MG63 (cell line): ENCODE measurements at regions not wholly inside any gene's neighbourhood (a gene's known extent, or its start where the extent isn't known, plus 50 kb on each side); places are given as distances from the start of the nearest gene placed in this dataset.
A peak's percentile ranks its signal among the peaks of the same experiment; 100 is the strongest.

Source experiments
- DNase-seq: peaks from one replicate; pipeline ENCODE4 v3.0.0-alpha.2; 2020
- H3K27me3 ChIP-seq: fragments of 250-450 bp; sonication (Bioruptor Pico); 2 replicates; pipeline ENCODE4 v1.5.1; 2020; ENCODE audit warnings: mild to moderate bottlenecking, moderate library complexity
- H3K36me3 ChIP-seq: fragments of 250-450 bp; sonication (Bioruptor Pico); 2 replicates; pipeline ENCODE4 v1.5.1; 2020; ENCODE audit warnings: mild to moderate bottlenecking, moderate library complexity
- H3K4me3 ChIP-seq: fragments of 250-450 bp; sonication (Bioruptor Pico); 2 replicates; pipeline ENCODE4 v1.5.1; 2020; ENCODE audit warnings: mild to moderate bottlenecking, moderate library complexity
- H3K9me3 ChIP-seq: fragments of 250-450 bp; sonication (Bioruptor Pico); 2 replicates; pipeline ENCODE4 v1.5.1; 2020; ENCODE audit warnings: mild to moderate bottlenecking, moderate library complexity

DNA sequence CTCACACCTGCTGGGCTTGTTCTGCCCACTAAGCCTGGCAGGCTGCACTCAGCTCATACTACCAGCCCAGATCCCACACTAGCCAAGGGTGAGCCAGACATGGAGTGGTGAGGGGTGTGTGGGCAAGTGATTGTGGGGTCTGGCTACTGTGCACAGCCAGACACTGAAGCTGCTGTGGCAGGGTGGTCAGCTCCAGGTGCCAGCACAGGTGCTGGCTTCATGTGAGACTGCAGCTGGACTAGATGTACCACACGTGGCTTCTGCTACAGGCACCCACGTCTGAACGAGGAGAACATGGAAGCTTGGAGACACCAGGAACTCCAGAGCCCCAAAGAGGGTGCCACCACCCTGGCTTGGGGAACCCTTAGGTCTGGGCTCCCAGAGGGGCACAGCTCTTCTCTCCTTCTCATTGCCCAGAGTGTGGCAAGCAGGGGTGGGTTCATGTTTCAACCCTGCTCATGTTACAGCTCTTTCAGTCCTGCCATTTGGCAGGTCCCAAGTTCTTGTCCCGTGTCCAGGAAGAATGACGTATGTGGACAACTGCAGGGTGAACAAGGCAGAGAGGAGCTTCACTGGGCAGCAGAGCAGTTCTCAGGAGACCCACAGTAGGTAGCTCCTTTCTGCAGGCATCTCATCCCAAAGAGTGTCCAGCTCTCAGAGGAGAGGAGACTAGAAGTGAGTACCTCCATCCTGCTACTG lies 1624.2 kb upstream of the TMEFF2 start:
- DNase-seq = no peak
- H3K36me3 ChIP-seq = no peaks in the 10 kb centered on the region
- H3K9me3 ChIP-seq = peaks cover 6% of the 10 kb centered on the region
- H3K4me3 ChIP-seq = no peak overlapping the region
- no peaks in the 10 kb centered on the region for H3K27me3 ChIP-seq

DNA sequence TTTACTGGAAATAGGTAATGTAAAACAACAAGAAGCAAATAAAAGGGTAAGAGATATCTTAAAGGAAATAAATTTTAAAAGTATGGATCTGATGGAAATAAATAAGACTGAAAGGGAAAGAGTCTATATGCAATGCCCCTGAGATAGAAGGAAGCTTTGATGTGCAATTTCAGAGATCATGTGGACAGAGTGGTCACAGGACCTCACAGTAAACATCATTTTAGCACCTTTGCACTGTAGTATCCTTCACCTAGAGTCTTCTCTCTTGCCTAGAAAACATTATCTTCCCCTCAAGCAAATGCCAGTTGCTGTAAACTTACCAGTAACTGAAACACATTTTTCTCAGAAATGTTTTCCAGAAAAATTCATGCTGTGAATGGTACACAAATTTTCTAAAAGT lies 1621.3 kb upstream of the TMEFF2 start:
- Histone ChIP-seq H3K9me3 (no peaks in the 10 kb centered on the region), H3K4me3 (no peak overlapping the region), H3K36me3 (no peaks in the 10 kb centered on the region), H3K27me3 (no peaks in the 10 kb centered on the region)
- DNase-seq = no peak

DNA sequence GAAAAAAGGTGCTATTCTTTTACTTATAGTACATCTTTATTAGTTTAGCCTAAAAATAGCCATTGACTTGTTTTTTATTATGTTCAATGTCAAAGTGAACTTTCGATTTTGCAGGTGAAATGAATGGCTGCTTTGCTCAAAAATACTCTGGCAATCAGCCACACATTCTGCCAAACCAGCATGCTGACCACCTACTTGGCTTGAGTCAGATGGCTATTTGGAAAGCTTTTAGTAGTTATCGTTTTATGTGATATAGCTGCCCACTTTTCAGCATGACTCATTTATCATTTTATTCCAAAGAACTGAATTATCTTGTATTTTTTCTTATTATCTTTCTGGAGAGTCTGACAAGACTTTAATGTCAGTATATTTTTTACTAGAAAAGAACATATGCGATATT lies 1615.8 kb upstream of the TMEFF2 start:
- Histone ChIP-seq H3K36me3 (no peaks in the 10 kb centered on the region), H3K9me3 (no peaks in the 10 kb centered on the region), H3K27me3 (no peaks in the 10 kb centered on the region), H3K4me3 (no peak overlapping the region)
- DNase-seq = peak; percentile 6

DNA sequence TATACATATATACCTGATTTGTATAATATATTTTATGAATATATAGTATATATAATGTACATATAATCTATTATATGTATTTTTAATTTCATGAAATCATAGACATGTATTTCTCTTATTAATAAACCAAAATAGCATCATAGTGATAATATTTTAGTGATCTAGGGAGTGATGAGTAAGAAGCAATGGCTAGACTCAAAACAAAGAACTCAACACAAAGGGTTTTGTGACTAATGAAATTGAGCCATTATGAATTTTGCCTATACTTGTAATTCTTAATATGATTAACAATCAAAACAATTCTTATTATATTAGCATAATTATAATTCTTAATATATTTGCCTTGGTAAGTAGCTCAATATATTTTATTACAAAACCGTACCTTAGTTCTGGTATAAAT lies 1614.1 kb upstream of the TMEFF2 start:
- Histone ChIP-seq H3K36me3 (no peaks in the 10 kb centered on the region), H3K27me3 (no peaks in the 10 kb centered on the region), H3K9me3 (no peaks in the 10 kb centered on the region), H3K4me3 (no peak overlapping the region)
- no peak for DNase-seq

DNA sequence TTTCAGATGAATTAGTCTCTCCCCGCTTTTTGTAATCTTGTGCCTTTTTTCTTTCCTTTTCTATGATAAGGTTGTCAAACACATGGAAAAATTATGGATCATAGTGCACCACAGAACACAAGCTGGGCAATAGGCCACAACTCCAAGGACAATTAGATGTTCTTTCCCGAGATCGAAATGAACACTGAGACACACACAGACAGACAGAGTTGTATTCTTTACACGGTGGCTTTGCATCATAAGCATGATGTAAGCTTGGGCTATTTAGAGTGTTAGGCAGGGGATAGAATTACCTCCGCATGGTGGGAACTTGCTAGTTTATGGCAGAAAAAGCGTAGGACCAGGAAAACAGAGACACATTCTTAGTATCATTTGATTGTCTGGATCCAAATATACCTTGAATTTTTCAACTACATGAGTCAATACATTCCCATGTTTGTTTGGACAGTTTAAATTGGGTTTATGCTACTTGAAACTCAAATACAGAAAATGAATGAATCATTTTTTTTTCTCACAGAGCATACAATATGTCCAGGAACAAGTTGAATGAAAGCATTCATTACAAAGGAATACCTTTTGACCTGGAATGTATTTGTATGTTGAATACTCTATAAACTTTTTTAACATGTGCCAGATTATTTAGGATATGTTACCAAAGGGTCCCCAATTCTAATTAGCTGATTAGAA lies 1611.5 kb upstream of the TMEFF2 start:
- DNase-seq = no peak
- Histone ChIP-seq H3K9me3 (no peaks in the 10 kb centered on the region), H3K4me3 (no peak overlapping the region), H3K27me3 (no peaks in the 10 kb centered on the region), H3K36me3 (no peaks in the 10 kb centered on the region)

DNA sequence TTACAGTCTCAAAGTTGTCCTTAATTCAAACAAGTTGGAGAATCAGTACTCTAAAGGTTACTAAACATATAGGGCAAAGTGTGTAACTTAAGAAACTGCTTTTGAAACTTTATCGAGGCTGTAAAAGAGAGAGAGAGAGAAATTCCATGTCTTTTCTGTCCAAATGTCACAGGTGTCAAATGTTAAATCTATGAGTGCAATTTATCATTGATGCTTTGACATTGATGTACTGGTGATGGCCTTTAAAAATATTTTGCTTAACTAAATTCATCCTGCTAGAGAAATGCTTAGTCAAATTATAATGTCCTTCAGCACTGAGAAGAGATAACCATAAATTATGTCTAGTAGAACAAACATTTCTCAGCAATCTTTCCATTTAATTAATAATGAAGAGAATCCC lies 1602.1 kb upstream of the TMEFF2 start:
- no peak overlapping the region for H3K4me3 ChIP-seq
- 0 out of 2 replicates have a peak, but pooled peaks cover 1% of the 10 kb centered on the region for H3K9me3 ChIP-seq
- no peaks in the 10 kb centered on the region for H3K36me3 ChIP-seq
- no peaks in the 10 kb centered on the region for H3K27me3 ChIP-seq
- DNase-seq = no peak

DNA sequence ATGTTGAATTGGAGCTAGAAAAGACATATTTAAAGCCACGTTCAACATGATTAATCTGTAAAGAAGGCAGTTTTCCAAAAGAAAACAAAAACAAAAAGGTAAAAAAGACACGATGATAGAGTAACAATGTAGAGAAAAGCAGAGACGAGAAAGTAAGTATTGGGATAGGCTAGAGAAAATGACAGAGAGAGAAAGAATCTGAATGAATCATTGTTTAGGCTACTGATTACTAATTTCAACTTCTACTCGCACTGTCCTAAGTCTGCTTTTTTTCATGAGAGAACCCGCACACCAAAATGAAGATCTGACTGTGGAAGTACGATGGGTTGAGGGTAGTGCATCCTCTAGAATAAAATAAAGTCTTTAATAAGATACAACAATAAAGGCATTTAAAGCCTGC lies 1599.2 kb upstream of the TMEFF2 start:
- no peak for DNase-seq
- no peaks in the 10 kb centered on the region for H3K27me3 ChIP-seq
- H3K4me3 ChIP-seq = no peak overlapping the region
- H3K36me3 ChIP-seq = no peaks in the 10 kb centered on the region
- 0 out of 2 replicates have a peak, but pooled peaks cover 1% of the 10 kb centered on the region for H3K9me3 ChIP-seq

DNA sequence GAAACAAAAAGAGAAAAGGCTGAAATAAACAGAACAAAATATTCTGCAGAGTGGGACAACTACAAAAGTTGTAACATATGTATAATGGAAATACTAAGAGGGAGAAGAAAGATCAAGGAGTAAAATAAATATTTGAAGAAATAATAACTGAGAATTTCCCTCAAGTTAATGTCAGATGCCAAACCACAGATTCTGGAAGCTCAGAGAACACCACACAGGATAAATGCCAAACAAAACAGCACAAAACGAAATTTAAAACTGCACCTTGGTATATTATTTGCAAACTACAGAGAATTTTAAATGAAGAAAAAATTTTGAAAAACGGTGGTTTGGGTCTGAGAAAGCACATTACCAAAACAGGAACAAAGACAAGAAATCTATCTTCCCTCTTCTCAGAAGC lies 1588.9 kb upstream of the TMEFF2 start:
- no peak for DNase-seq
- no peaks in the 10 kb centered on the region for H3K9me3 ChIP-seq
- H3K4me3 ChIP-seq = no peak overlapping the region
- no peaks in the 10 kb centered on the region for H3K36me3 ChIP-seq
- H3K27me3 ChIP-seq = no peaks in the 10 kb centered on the region

DNA sequence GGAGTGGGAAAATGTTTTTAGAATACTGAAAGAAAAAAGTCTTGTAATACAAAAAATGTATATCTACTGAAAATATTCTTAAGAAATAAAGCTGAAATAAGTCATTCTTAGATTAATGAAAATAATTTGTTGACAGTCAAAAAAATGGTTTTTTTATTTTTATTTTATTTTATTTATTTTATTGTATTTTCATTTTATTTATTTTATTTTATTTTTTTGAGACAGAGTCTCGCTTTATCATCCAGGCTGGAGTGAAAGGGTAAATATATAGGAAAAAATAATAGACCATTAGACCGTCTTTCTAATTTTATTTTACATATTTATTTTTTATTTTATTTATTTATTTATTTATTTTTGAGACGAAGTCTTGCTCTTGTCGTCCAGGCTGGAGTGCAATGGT lies 1583.6 kb upstream of the TMEFF2 start:
- no peaks in the 10 kb centered on the region for H3K36me3 ChIP-seq
- no peaks in the 10 kb centered on the region for H3K9me3 ChIP-seq
- H3K4me3 ChIP-seq = no peak overlapping the region
- no peaks in the 10 kb centered on the region for H3K27me3 ChIP-seq
- DNase-seq = no peak

DNA sequence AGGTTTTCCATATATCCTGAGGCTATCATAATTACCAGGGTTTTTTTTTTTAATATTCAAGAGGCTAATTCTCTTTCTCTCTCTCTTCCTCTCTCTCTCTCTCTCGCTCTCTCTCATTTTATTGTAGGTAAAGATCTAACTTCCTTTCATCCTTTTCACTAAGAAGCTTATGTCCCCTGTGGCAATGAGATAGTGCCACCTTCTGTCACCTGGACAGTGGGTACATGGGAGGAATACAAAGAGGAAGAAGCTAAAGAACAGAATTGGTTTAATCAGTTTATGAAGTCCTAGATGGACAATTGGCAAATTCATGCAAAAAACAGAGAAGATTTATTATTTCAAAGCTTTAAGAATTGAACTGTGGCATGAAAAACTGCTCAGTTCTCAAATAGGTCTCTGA lies 1582.3 kb upstream of the TMEFF2 start:
- no peaks in the 10 kb centered on the region for H3K27me3 ChIP-seq
- H3K4me3 ChIP-seq = no peak overlapping the region
- H3K36me3 ChIP-seq = no peaks in the 10 kb centered on the region
- DNase-seq = no peak
- H3K9me3 ChIP-seq = no peaks in the 10 kb centered on the region

DNA sequence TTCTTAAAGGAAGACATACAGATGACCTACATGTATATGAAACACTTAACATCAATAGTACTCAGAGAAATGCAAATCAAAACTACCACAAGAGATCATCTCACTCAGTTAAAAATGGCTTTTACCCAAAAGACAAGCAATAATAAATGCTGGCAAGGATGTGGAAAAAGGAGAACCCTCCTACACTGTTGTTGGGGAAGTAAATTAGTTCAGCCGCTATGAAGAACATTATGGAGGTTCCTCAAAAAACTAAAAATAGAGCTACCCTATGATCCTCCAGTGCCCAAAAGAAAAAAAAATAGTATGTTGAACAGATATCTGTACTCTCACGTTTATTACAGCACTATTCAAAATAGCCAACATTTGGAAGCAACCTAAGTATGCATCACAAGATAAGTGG lies 1579.4 kb upstream of the TMEFF2 start:
- Histone ChIP-seq H3K36me3 (no peaks in the 10 kb centered on the region), H3K4me3 (no peak overlapping the region), H3K9me3 (no peaks in the 10 kb centered on the region), H3K27me3 (no peaks in the 10 kb centered on the region)
- DNase-seq = no peak

DNA sequence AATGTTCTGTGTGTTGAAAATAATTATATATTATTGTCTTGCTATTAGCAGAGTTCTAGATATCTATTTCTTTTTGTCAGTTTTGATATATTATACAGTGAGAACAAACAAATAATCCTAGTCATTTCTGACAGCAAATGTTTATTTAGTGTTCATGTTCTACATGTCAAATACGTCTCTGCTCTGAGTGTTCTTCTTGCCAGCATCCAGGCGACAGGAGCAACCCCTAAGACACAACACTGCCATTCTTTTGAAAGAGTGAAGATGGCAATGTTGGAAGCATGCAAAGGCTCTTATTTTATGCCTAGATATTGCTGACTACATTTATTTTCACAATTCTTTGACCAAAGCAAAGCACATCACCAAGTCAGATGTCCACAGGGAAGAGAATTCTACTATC lies 1556.6 kb upstream of the TMEFF2 start:
- Histone ChIP-seq H3K9me3 (no peaks in the 10 kb centered on the region), H3K36me3 (no peaks in the 10 kb centered on the region), H3K4me3 (no peak overlapping the region), H3K27me3 (no peaks in the 10 kb centered on the region)
- DNase-seq = no peak

DNA sequence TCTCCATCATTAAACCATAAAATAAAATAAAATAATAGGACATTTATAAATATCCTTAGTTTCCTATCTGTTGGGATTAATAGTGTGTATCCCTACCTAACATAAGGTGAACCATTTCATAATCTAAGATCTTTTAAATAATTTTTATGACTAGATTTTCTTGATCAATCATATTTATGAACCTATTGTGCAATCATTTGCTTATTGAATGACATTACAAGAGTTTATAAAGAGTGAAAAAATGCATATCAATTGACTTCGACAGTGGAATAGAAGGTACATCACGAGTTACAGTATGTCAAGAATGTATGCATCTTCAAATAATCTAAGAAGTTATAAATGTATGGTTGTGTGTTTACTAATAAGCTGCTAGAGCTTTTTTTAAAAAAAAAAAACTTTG lies 1554.8 kb upstream of the TMEFF2 start:
- Histone ChIP-seq H3K4me3 (no peak overlapping the region), H3K27me3 (no peaks in the 10 kb centered on the region), H3K9me3 (no peaks in the 10 kb centered on the region), H3K36me3 (no peaks in the 10 kb centered on the region)
- DNase-seq = no peak

DNA sequence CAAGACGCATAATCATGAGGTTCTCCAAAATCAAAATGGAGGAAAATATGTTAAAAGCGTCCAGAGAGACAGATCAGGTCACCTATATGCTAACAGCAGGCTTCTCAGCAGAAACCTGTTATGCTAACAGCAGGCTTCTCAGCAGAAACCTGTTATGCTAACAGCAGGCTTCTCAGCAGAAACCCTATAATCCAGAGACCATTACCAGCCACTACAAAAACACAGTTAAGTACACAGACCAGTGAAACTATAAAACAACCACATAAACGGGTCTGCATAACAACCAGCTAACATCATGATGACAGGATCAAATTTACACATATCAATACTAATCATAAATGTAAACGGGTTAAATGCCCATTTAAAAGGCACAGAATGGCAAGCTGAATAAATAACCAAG lies 1548.4 kb upstream of the TMEFF2 start:
- H3K4me3 ChIP-seq = no peak overlapping the region
- H3K27me3 ChIP-seq = no peaks in the 10 kb centered on the region
- H3K36me3 ChIP-seq = no peaks in the 10 kb centered on the region
- peaks cover 4% of the 10 kb centered on the region; the same call in 1 of the 2 replicates for H3K9me3 ChIP-seq
- DNase-seq = no peak

DNA sequence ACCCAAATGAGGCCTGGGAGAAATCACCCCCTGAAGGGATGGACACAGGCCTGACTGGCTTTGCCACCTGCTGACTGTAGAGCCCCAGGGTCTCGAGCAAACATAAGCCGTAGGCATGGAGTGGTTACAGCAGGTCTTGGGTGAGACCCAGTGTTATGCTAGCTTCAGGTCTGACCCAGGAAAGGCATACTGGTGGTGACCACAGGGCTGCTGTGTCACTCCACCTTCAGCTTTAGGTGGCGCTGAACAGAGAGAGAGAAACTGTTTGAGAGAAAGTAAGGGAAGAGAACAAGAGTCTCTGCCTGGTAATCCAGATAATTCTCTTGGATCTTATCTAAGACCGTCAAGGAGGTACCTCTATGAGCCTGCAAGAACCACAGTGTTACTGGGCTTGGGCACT lies 1544.2 kb upstream of the TMEFF2 start:
- Histone ChIP-seq H3K9me3 (peaks cover 4% of the 10 kb centered on the region; the same call in 1 of the 2 replicates), H3K4me3 (no peak overlapping the region), H3K36me3 (no peaks in the 10 kb centered on the region), H3K27me3 (no peaks in the 10 kb centered on the region)
- no peak for DNase-seq

DNA sequence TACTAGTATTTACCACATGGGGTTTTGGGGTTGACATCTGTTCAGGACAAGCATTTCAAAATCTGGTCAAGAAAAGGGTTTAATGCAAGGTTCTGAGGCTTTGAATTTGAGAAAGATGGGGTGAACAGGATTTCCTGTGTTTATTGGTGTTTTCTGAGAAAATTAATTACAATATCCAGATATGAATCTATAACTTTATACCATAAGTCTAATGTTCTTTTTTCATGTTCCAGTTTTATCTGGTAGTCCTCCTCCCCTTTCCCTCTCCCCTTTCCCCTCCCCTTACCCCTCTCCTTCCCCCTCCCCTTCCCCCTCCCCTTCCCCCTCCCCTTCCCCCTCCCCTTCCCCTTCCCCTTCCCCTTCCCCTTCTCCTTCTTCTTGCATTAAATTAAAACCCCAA lies 1518.2 kb upstream of the TMEFF2 start:
- H3K36me3 ChIP-seq = no peaks in the 10 kb centered on the region
- no peaks in the 10 kb centered on the region; the same call in 1 of the 2 replicates for H3K9me3 ChIP-seq
- no peak for DNase-seq
- H3K4me3 ChIP-seq = no peak overlapping the region
- no peaks in the 10 kb centered on the region for H3K27me3 ChIP-seq

DNA sequence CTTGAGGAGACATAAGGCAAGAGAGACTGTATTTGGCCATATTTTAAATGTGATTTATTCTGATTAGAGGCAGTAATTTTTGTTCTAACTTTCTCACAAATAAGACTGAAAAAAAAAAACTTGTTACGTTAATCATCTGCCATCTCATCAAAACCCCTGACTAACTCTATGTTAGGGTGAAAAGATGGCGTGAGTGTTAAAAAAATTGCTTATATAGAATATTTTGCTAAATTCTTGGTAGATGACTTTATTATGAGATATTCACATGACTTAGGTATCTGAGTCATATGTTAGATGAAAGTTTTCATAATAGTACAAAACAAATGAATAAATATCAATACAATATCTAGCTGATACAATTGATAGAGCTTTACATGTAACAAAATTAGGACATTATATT lies 1508.7 kb upstream of the TMEFF2 start:
- H3K36me3 ChIP-seq = no peaks in the 10 kb centered on the region
- no peaks in the 10 kb centered on the region; the same call in 1 of the 2 replicates for H3K9me3 ChIP-seq
- DNase-seq = no peak
- H3K4me3 ChIP-seq = no peak overlapping the region
- no peaks in the 10 kb centered on the region for H3K27me3 ChIP-seq

DNA sequence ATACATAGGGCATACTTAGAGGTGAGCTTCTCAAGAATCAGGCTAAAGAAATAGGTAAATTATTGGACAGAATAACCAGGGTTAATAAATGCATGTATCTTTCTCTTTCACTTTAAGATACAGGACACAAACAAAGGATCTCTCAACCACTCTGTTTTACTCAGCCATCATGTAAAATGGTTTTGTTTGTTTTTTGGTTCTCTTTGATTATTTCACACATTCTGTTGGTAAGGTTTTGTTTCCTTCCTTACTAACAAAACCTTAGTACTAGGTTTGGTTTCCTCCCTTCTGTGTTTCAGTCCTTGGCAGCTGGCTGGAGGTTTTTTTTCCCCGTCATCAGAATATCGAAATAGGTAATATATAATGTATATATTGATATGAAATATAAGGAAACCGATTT lies 1506.8 kb upstream of the TMEFF2 start:
- Histone ChIP-seq H3K36me3 (no peaks in the 10 kb centered on the region), H3K4me3 (no peak overlapping the region), H3K27me3 (no peaks in the 10 kb centered on the region), H3K9me3 (no peaks in the 10 kb centered on the region; the same call in 1 of the 2 replicates)
- no peak for DNase-seq
